IPS-NIHi11 (cell line): ENCODE measurements at regions not wholly inside any gene's neighbourhood (a gene's known extent, or its start where the extent isn't known, plus 50 kb on each side); places are given as distances from the start of the nearest gene placed in this dataset.

Experiments used
- DNase-seq: peaks from one replicate; pipeline ENCODE4 v3.0.0; 2012; ENCODE audit warnings: mixed read lengths, low spot score

DNA sequence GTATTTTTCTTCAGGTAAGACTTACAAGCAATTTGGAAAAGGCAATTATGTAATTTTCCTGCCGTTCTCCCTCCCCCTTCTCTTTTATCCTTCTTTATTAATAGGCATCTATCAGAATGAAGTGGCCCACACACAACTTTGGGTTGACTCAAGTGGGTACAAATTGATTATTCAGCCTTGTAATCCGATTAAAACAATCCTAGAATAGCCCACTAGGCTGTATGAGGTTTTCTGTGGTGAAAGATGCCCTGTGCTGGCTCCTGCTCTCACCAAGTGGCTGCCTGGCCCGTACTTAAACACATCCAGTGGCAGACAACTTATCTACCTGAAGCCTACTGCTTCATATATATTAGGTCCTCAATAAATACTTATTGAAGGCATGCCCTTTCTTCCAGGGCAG, 177.3 kb upstream of the C9orf72 start:
- no peak for DNase-seq

DNA sequence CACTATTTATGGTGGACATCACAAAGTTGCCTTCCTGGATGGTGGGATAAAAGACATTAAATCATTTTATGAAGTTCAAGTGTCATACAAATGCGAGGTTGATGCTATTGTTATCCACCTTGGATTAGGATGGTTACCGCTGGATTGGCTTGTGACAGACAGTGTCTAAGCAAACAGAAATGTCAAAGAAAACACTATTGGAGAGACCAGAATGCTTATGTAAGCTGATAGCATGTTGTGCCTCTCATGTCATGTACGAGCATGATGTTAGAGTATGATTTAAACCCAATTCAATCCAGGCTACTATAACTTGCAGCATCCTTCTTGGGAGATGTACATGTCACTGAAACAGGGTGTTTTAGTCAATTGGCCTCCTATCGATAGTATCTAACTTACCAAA, 178.8 kb upstream of the C9orf72 start:
- no peak for DNase-seq

DNA sequence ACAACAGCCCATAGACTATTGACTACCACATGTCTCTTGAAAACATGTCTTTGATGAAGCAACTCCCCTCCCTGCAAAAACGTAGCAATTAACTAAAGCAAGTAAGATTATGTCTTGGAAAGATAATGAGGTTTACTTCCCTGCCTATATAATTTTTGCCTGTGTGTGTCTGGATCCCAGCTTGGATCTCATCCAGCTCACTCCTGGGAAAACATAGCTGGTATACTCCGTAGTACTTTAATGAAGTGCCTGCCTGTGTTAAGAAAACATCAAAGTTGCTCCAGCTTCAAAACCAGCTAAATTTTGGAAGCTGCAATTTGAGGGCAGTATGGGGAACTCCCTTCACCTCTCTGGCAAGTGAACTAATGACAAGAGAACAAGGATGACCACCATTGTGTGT, 182.6 kb upstream of the C9orf72 start:
- no peak for DNase-seq

DNA sequence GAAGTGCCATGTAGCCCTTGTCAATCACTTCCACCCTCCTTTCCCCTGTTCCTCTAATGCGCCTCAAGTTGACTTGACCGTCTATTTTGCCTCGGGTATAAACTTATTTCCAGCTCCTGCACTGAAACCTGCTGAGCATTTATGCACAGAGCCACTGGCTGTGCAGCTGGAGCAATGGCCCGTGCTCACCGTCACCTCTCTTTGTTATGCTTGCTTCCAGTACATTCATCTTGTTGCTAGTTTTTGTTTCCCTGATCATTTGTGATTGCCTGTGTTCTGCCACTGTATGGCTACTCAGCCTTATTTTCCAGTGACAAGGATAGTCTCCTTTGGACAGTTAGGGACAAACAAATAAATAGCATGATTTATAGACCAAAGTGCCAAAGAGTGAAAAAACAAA, 183.1 kb upstream of the C9orf72 start:
- DNase-seq = no peak

- DNase-seq = no peak
Observed at GRCh38 chr9:27763831-27764230, 190.6 kb upstream of the C9orf72 start.

GRCh38 chr9:27765266-27766072, 192.2 kb upstream of the C9orf72 start:
- no peak for DNase-seq

GRCh38 chr9:27766073-27766835, 193.0 kb upstream of the C9orf72 start:
- DNase-seq = no peak

DNA sequence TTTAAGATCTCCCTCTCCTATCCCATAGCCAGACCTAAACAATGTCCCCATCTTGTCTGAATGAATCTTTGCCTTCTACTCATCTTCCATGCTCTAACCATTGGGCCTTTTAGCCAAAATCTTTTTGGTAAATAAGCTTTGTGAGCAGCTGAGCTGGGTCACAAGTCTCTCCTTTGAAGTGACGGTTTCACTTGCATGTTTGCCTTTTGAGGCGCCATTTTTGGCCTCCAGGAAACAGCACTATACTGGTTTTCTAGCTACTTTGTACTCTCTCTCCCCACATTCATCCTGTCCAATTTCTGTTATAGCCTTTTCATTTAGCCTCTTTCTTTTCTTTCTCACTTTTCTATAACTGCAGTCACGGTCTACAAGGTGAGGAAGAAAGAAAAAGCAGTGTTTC, 195.5 kb upstream of the C9orf72 start:
- DNase-seq = no peak

DNA sequence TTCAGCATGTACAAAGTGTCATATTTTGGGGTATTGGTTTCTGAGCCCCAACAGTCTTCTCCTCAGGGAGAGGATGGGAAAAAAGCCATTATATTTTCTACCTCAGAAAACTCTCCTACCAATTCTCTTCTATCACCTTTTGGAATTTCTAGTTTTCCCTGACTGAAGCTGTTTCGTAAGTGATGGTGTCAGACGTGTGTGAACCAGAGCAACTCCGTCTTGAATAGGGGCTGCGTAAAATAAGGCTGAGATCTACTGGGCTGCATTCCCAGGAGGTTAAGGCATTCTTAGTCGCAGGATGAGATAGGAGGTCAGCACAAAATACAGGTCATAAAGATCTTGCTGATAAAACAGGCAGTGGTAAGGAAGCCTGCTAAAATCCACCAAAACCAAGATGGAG, 197.3 kb upstream of the C9orf72 start:
- no peak for DNase-seq

GRCh38 chr9:27771803-27772545, 198.7 kb upstream of the C9orf72 start:
- DNase-seq = peak; percentile 53

DNA sequence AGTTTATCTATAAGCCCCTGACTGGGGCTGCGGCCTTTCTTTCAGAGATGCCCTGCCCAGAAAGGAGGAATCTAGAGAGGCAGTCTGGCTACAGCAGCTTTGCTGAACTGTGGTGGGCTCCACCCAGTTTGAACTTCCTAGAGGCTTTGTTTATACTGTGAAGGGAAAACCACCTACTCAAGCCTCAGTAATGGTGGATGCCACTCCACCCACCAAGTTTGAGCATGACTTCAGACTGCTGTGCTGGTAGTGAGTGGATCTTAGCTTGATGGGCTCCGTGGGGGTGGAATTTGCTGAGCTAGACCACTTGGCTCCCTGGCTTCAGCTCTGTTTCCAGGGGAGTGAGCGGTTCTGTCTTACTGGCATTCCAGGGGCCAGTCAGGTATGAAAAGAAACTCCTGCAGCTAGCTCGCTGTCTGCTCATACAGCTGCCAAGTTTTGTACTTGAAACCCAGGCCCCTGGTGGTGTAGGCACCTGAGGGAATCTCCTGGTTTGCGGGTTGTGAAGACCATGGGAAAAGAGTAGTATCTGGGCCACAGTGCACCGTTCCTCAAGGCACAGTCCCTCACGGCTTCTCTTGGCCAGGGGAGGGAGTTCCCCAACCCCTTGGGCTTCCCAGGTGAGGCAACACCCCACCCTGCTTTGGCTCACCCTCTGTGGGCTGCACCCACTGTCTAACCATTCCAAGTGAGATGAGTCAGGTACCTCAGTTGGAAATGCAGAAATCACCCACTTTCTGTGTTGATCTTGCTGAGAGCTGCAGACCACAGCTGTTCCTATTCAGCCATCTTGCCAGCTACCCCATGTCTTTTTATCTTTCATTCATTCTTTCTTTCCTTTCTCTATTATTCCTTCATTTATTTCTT, 211.8 kb upstream of the C9orf72 start:
- DNase-seq = no peak

DNA sequence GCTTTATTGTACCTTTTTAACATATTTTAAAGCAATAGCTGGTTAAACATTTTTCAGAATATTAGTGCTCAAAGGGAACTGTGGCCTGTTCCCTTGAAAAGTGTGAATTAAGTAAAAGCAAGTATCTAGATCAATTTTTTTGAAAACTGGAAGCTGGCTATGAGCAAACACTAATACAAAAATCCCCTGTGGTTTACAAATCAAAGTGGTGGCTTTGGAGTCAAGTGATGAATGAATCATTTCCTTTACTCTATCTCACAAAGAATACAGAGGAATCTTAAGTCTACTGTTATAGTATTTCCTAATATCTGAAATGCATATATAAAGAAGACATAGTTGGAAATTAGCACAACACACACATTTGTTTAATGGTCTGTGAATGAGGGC, 212.4 kb upstream of the C9orf72 start:
- no peak for DNase-seq

DNA sequence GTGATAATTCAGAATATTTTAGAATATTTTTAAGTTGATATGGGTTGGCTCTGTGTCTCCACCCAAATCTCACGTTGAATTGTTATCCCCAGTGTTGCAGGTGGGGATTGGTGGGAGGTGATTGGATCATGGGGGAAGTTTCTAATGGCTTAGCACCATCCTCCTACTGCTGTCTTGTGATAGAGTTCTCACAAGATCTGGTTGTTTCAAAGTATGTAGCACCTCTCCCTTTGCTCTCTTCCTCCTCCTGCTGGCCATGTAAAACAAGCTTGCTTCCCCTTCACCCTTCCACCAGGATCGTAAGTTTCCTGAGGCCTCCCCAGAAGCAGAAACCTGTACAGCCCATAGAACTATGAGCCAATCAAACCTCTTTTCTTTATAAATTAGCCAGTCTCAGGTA, 214.6 kb upstream of the C9orf72 start:
- DNase-seq = no peak

DNA sequence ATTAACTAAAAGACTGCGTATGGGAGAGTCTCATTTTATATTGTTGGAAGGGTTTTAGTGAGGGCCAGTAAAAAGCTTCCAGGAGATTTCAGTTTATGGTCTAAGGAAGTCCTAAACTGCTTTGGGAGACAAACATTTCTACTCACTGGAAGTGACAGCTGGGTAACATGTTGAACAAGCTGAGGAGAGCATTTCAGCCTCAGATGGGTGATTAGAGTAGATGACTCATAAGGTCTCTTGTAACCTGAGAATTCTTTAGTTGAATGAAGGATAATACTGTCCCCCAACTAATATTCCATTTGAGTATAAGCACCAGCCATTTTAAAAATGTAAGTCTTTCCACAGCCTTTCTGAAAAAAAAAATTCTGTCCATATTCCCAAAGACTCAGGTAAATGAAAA, 218.0 kb upstream of the C9orf72 start:
- no peak for DNase-seq

DNA sequence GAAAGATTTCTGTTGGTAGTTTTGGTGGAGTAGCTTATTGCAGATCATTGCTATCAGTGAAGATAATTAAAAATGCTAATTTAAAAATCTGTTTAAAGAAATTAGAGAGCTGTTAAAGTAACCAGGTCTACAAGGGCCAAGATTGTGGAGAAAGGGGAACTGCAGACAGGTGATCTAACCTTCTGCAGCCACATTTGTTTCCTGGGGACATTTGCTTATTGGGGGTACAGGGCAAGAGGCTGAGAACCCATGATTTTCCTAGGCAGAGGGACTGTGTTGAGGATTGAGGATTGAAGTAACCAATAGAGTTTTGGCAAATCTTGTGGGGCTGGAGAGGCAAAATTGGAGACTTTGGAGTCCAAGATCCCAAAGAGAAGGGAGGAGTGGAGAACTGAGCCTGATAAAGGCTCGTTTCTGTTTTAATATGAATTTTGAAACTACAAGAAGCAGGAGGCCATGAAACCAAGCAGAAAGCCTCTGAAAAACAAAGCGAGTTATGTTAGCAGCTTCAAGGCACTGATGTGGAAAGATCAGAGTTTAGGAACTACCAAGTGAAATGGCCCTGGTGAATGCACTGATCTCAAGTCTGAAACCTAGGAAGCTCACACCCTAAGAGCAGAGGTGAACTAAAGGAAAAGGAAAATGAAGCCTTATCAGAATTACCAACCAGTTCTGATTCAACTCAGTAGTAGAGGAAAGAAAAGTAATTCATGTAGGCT, 219.8 kb upstream of the C9orf72 start:
- DNase-seq = no peak

DNA sequence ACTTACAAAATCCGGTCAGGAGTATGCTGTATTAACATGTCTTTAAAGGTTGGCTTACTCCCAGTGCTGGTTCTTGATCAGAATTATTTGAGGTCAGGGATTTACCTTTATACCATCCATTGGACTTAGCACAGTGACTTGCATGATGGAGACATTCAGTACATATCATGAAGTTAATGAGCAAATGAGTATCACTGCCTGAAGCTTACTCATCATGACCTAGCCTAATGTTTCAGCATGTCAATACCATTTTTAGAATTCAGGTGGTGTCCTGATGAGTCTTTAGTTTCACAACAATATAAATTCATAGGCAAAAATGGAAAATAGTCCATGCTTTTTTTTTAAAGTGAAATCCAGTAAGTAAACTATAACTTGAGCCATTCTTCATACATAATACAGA, 226.0 kb upstream of the C9orf72 start:
- no peak for DNase-seq

GRCh38 chr9:27800159-27800558, 226.9 kb upstream of the C9orf72 start:
- DNase-seq = no peak

DNA sequence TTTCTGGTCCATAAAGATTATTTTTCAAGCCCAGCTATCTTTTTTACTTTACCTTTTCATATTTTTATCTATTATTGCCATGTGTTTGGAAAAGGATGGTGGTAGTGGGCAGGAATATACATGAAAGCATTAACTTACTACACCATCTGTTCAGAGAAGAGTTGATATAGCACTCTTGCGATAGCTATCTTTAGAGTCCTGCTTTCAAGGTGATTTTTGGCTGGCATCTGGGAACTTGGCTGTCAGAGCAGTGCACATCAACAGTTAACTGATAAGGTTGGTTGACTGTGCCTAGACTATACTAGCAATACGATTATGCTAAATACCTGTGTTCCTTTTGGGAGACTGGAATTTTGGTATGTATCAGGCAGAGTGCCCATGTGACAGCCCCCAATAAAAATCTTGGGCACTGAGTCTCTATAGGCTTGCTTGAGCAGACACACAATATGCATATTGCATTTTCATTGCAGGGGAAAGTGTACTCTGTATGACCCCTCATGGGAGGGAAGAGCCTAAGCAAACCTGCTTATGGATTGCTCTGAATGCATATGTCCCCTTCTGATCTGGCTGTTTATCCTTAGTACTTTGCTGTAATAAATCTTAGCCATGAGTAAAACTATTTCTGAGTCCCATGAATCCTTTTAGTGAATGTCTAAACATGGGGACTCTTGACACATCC, 227.6 kb upstream of the C9orf72 start:
- no peak for DNase-seq

GRCh38 chr9:27801545-27801944, 228.3 kb upstream of the C9orf72 start:
- DNase-seq = no peak

DNA sequence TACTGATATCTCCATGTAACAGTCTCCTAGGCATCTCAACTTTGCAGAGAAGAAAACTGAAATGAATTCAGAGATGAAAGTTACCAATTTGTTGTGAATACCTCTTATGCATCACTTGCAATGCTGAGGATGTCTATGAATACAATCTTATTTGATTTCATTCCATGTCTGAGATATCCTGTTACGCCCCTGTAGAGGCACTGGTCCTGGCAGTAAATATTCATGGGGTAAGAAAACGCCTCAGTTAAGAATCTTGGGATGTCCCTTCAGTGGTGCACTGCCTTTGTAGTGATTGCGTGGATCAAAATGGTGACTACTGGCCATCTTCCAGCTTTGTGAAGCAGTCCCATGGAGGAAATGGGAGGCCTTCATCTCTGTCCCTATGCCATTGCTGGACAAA, 229.1 kb upstream of the C9orf72 start:
- no peak for DNase-seq

GRCh38 chr9:27808864-27809263, 235.6 kb upstream of the C9orf72 start:
- DNase-seq = no peak
